Tibial nerve (tissue), 4 donors: ENCODE measurements at regions not wholly inside any gene's neighbourhood (a gene's known extent, or its start where the extent isn't known, plus 50 kb on each side); places are given as distances from the start of the nearest gene placed in this dataset.

ENCODE experiments used
- DNase-seq, 2 donors: peaks; one replicate each; pipeline ENCODE4 v3.0.0-alpha.2; 2019; ENCODE audit warnings: low spot score in 2 of 2
- H3K27ac ChIP-seq, 4 donors: fragments of 200-600 bp; sonication (generic) in 3 of 4; one replicate each; pipeline ENCODE4 v1.5.1; 2017 to 2019; ENCODE audit warnings: mild to moderate bottlenecking in 1 of 4
- H3K27me3 ChIP-seq, 2 donors: fragments of 200-600 bp; sonication (generic) in 1 of 2; one replicate each; pipeline versions ENCODE4 v1.5.1 to v1.6.0; 2017 to 2019
- H3K36me3 ChIP-seq, 3 donors: fragments of 200-600 bp; sonication (generic); one replicate each; pipeline ENCODE4 v1.5.1; 2018 to 2019
- H3K4me1 ChIP-seq, 4 donors: fragments of 200-600 bp; sonication (generic) in 3 of 4; one replicate each; pipeline ENCODE4 v1.5.1; 2017 to 2019
- H3K4me3 ChIP-seq, 4 donors: fragments of 200-600 bp; sonication (generic) in 3 of 4; one replicate each; pipeline ENCODE4 v1.5.1; 2017 to 2019; ENCODE audit warnings: mild to moderate bottlenecking in 1 of 4, moderate library complexity in 1 of 4
- H3K9me3 ChIP-seq, 4 donors: fragments of 200-600 bp; sonication (generic) in 3 of 4; one replicate each; pipeline ENCODE4 v1.5.1; 2017 to 2019
- CTCF ChIP-seq, 5 experiments: fragments of 200-600 bp in 3 of 5; fragments of 450-650 bp in 2 of 5; sonication (generic) in 3 of 5; IDR thresholded peaks; one replicate each; pipeline ENCODE4 v1.5.1; 2016 to 2019; ENCODE audit warnings: antibody characterized with exemption in 5 of 5, mild to moderate bottlenecking in 3 of 5, moderate library complexity in 2 of 5
- EP300 ChIP-seq, 2 donors: sonication (generic); formaldehyde crosslinking; IDR thresholded peaks; one replicate each; pipeline ENCODE4 v1.6.1; 2017; ENCODE audit warnings: antibody characterized with exemption in 2 of 2, mild to moderate bottlenecking in 1 of 2
- POLR2A ChIP-seq, 2 donors: fragments of 450-650 bp; IDR thresholded peaks; one replicate each; pipeline ENCODE4 v1.6.1; 2017; ENCODE audit warnings: antibody characterized with exemption in 2 of 2, mild to moderate bottlenecking in 2 of 2, moderate library complexity in 2 of 2
- WGBS, 2 donors: methylation state at CpG; one replicate each; pipeline ENCODE4 v1.1.5; 2018; 5-methylcytosine and 5-hydroxymethylcytosine counted together

GRCh38 chr2:217551252-217551899 lies 451.4 kb downstream of the TNS1 start:
- no peak overlapping the region for H3K27ac ChIP-seq
- H3K4me1 ChIP-seq = peaks cover 0 to 15% (median 0%) of the 10 kb centered on the region in 4 donors
- no peaks in the 10 kb centered on the region for H3K36me3 ChIP-seq
- H3K4me3 ChIP-seq = no peak overlapping the region
- DNase-seq = no peak
- TF ChIP-seq EP300 (IDR thresholded peaks at IDR 0.05) (no peak), POLR2A (IDR thresholded peaks at IDR 0.05) (no peak), CTCF (IDR thresholded peaks at IDR 0.05) (no peak)
- no peaks in the 10 kb centered on the region for H3K9me3 ChIP-seq
- no peaks in the 10 kb centered on the region for H3K27me3 ChIP-seq
- WGBS, 2 donors = 29 to 56% methylated on average over 3 of the region's 3 CpGs

DNA sequence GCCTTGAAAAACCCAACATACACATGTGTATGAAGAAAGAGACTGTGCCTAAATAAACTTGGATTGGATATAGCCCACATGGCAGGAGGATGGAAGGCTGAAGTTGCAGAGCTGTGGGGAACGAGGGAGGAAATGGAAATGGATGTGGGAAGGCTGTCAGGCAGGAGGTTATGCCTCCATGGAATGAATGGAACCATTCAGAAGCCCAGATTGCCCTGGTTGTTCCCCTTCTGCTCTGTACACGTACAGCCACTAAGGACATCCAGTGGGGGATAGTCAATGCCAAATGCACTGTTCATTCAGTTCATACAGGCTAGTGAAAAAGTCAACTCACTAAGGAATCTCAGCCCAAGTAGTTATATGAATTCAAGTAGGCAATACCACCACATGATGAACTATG lies 463.7 kb downstream of the TNS1 start:
- Histone ChIP-seq H3K4me3 (no peak overlapping the region), H3K9me3 (no peaks in the 10 kb centered on the region), H3K4me1 (peaks cover 0 to 3% (median 0%) of the 10 kb centered on the region in 4 donors), H3K27ac (no peak overlapping the region), H3K27me3 (no peaks in the 10 kb centered on the region), H3K36me3 (no peaks in the 10 kb centered on the region)
- WGBS, 2 donors = 50 to 51% methylated on average over 2 of the region's 2 CpGs
- no peak for DNase-seq
- TF ChIP-seq POLR2A (IDR thresholded peaks at IDR 0.05) = no peak
- TF ChIP-seq EP300 (IDR thresholded peaks at IDR 0.05) = no peak
- TF ChIP-seq CTCF (IDR thresholded peaks at IDR 0.05) = no peak

DNA sequence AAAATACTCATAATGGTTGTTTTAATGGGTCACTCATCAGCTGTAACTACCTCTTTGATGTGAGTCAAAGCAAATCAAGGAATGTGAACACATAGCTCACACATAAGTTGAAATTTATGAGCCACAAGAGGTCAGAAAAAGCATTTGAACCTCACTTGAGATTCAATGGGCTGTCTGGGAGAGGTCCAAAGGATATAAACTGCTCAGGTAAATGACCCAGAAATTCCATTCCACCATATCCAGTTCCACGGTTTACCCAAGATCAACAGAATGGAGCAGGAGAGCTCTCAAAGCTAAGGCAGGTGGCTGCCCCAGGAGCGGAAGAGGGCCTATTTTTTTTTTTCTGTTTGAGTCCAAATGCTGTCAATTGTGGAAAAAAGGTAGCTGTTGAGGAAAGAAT lies 464.1 kb downstream of the TNS1 start:
- H3K27me3 ChIP-seq = no peaks in the 10 kb centered on the region
- no peak overlapping the region for H3K4me3 ChIP-seq
- H3K9me3 ChIP-seq = no peaks in the 10 kb centered on the region
- WGBS, 2 donors = 84 to 88% methylated on average over 2 of the region's 2 CpGs
- peaks cover 0 to 3% (median 0%) of the 10 kb centered on the region in 4 donors for H3K4me1 ChIP-seq
- DNase-seq = no peak
- H3K27ac ChIP-seq = no peak overlapping the region
- TF ChIP-seq CTCF (IDR thresholded peaks at IDR 0.05) (no peak), EP300 (IDR thresholded peaks at IDR 0.05) (no peak), POLR2A (IDR thresholded peaks at IDR 0.05) (no peak)
- H3K36me3 ChIP-seq = no peaks in the 10 kb centered on the region

GRCh38 chr2:217535957-217536708 lies 466.7 kb downstream of the TNS1 start:
- Histone ChIP-seq H3K27ac (no peak overlapping the region), H3K4me3 (no peak overlapping the region), H3K27me3 (no peaks in the 10 kb centered on the region), H3K36me3 (no peaks in the 10 kb centered on the region), H3K9me3 (no peaks in the 10 kb centered on the region), H3K4me1 (peaks cover 0 to 3% (median 0%) of the 10 kb centered on the region in 4 donors)
- WGBS, 2 donors = 52 to 55% methylated on average over 6 of the region's 6 CpGs
- no peak for TF ChIP-seq POLR2A (IDR thresholded peaks at IDR 0.05)
- TF ChIP-seq CTCF (IDR thresholded peaks at IDR 0.05) = no peak
- no peak for TF ChIP-seq EP300 (IDR thresholded peaks at IDR 0.05)
- DNase-seq = no peak

- Histone ChIP-seq H3K4me1 (peaks cover 0 to 3% (median 0%) of the 10 kb centered on the region in 4 donors), H3K27ac (no peak overlapping the region), H3K9me3 (no peaks in the 10 kb centered on the region), H3K4me3 (no peak overlapping the region), H3K27me3 (no peaks in the 10 kb centered on the region), H3K36me3 (no peaks in the 10 kb centered on the region)
- no peak for DNase-seq
- TF ChIP-seq CTCF (IDR thresholded peaks at IDR 0.05) (no peak), EP300 (IDR thresholded peaks at IDR 0.05) (no peak), POLR2A (IDR thresholded peaks at IDR 0.05) (no peak)
- 56% methylated on average over 2 of the region's 2 CpGs for WGBS, 2 donors
These were observed 472.3 kb downstream of the TNS1 start for GRCh38 chr2:217530392-217531090.
